Testis (tissue), 2 donors: ENCODE measurements at regions not wholly inside any gene's neighbourhood (a gene's known extent, or its start where the extent isn't known, plus 50 kb on each side); places are given as distances from the start of the nearest gene placed in this dataset.

Source experiments
- DNase-seq: peaks from one replicate; pipeline ENCODE4 v3.0.0-alpha.2; 2019
- H3K27ac ChIP-seq, 2 donors: fragments of 200-600 bp; sonication (generic); one replicate each; pipeline ENCODE4 v1.5.1; 2019
- H3K27me3 ChIP-seq: fragments of 200-600 bp; sonication (generic); one replicate; pipeline ENCODE4 v1.5.1; 2019
- H3K36me3 ChIP-seq: fragments of 200-600 bp; sonication (generic); one replicate; pipeline ENCODE4 v1.5.1; 2017; ENCODE audit warnings: low read depth; ENCODE audit errors: missing control alignments
- H3K4me1 ChIP-seq: fragments of 200-600 bp; sonication (generic); one replicate; pipeline ENCODE4 v1.5.1; 2019
- H3K4me3 ChIP-seq, 2 donors: fragments of 200-600 bp; sonication (generic); one replicate each; pipeline ENCODE4 v1.5.1; 2017 to 2019
- H3K9me3 ChIP-seq: fragments of 200-600 bp; sonication (generic); one replicate; pipeline ENCODE4 v1.5.1; 2017
- POLR2A ChIP-seq: fragments of 450-650 bp; IDR thresholded peaks from one replicate; pipeline ENCODE4 v1.6.1; 2017; ENCODE audit warnings: antibody characterized with exemption, mild to moderate bottlenecking, moderate library complexity
- WGBS, 2 donors: methylation state at CpG; one replicate each; pipeline ENCODE4 v1.1.5; 2018; 5-methylcytosine and 5-hydroxymethylcytosine counted together
- intact Hi-C: fragments of 100-400 bp; cut with DNase I; formaldehyde crosslinking; loops from one replicate; pipeline ENCODE4 v1.15.1; 2023; ENCODE audit warnings: low total_unique reads
- TF ChIP-seq, protein P1 (sequence below), 3 experiments: fragments of 450-650 bp in 2 of 3; fragments of 200-600 bp in 1 of 3; sonication (generic) in 1 of 3; IDR thresholded peaks; one replicate each; pipeline ENCODE4 v1.5.1; 2016 to 2019; ENCODE audit warnings: antibody characterized with exemption in 3 of 3, mild to moderate bottlenecking in 2 of 3, moderate library complexity in 1 of 3

DNA sequence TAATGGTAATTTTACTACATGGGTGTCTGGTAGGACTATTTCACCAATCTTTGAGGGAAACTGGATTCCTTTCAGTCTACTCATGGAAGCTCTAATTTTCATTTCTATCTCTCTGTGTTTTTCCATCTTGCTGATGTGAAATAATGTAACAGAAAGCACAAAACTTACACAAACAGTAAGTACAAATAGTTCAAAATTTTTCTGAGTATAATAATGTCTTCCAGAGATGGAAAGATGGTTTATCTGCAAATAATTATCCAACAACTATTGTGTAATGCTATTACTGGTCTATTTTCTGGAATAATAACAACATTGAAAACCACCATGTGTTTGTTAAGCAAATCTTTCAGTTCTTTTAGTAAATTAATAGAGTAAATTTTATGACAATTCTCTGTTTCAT, 565.8 kb upstream of the MGMT start:
- DNase-seq, result no peak
- no peaks in the 10 kb centered on the region for H3K36me3 ChIP-seq
- H3K4me3 ChIP-seq, result no peak overlapping the region
- H3K9me3 ChIP-seq, result no peaks in the 10 kb centered on the region
- intact Hi-C loops, result no loop called here
- H3K4me1 ChIP-seq, result peaks cover 18% of the 10 kb centered on the region
- TF ChIP-seq, protein P1, sequence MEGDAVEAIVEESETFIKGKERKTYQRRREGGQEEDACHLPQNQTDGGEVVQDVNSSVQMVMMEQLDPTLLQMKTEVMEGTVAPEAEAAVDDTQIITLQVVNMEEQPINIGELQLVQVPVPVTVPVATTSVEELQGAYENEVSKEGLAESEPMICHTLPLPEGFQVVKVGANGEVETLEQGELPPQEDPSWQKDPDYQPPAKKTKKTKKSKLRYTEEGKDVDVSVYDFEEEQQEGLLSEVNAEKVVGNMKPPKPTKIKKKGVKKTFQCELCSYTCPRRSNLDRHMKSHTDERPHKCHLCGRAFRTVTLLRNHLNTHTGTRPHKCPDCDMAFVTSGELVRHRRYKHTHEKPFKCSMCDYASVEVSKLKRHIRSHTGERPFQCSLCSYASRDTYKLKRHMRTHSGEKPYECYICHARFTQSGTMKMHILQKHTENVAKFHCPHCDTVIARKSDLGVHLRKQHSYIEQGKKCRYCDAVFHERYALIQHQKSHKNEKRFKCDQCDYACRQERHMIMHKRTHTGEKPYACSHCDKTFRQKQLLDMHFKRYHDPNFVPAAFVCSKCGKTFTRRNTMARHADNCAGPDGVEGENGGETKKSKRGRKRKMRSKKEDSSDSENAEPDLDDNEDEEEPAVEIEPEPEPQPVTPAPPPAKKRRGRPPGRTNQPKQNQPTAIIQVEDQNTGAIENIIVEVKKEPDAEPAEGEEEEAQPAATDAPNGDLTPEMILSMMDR (IDR thresholded peaks at IDR 0.05), result no peak
- TF ChIP-seq POLR2A, result no peak
- no peaks in the 10 kb centered on the region for H3K27me3 ChIP-seq
- H3K27ac ChIP-seq, result no peak overlapping the region

DNA sequence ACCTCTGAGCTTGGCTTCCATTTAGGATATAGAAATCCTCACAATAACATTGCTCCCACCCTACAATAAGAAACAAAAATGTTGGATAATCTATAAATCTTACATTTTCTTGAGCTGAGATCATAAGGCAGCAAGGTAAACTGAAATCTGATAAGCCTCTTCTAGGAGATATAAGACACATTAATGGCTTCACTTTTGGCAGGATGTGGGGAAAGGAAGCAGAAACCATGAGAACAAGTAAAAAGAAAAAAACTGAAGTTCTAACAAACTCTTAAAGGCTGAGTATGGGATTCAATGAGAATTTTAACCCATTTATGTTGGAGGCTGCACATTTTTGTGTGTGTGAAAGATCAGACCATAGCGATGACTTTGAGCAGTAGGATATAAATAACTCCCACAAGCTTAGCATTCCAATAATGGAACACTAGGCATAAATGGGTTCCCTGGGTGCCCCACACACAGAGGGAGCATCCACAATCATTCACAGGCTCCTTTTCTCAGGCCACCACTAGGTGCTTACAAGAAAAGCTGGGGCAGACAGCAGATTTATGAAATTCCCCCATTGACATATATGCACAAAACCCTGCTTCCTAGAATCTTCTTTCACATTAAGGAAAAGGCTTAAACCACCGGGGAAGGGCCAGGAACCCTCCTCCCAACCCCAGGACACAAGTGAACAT, 564.9 kb upstream of the MGMT start:
- H3K27ac ChIP-seq, result no peak overlapping the region
- H3K4me3 ChIP-seq, result no peak overlapping the region
- intact Hi-C loops, result no loop called here
- no peak for DNase-seq
- H3K4me1 ChIP-seq, result peaks cover 14% of the 10 kb centered on the region
- WGBS, 2 donors, result 90 to 91% methylated on average over 2 of the region's 2 CpGs
- no peaks in the 10 kb centered on the region for H3K27me3 ChIP-seq
- TF ChIP-seq, protein P1 (IDR thresholded peaks at IDR 0.05), result no peak
- no peak for TF ChIP-seq POLR2A
- no peaks in the 10 kb centered on the region for H3K36me3 ChIP-seq
- no peaks in the 10 kb centered on the region for H3K9me3 ChIP-seq

DNA sequence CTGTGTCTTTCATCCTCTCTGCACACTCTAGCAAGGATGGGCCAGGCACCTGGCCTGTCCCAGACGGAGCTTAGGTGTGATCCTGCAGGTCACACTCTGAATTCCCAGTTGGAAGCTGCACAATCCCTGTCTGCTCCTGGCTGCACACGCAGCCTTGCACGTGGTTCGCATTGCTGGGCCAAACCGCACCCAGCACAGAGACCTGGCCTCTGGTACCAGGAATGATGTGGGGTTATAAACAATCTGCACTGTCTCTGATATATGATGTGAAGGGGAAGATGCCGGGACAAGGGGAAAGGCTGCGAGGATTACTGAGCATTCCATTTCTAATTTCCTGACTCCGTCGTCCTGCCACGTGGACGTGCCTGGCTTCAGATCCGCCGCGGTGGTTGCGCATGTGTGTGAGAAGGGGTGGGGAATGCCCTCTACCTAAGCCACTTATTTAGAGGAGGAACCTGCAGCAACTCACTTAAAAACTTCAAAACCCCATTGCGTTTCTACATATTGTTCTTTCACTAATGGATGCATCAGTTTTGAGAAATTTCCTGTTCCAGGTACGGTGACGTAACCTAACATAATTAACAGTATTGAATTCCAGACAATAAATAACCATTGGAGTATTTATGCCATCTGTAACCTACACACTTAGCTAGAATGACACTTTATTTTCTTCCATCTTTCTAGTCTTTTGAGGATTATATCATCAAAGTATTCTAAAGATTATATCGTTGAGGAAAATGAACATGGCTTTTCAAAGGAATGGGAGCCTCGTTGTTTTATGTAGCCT, 559.7 kb upstream of the MGMT start:
- no peaks in the 10 kb centered on the region for H3K36me3 ChIP-seq
- H3K4me3 ChIP-seq, result no peak overlapping the region
- TF ChIP-seq POLR2A, result no peak
- TF ChIP-seq, protein P1 (IDR thresholded peaks at IDR 0.05), result no peak
- no peaks in the 10 kb centered on the region for H3K27me3 ChIP-seq
- no peaks in the 10 kb centered on the region for H3K9me3 ChIP-seq
- intact Hi-C loops, result no loop called here
- no peak for DNase-seq
- H3K27ac ChIP-seq, result no peak overlapping the region
- H3K4me1 ChIP-seq, result no peaks in the 10 kb centered on the region
- 88 to 89% methylated on average over 18 to 20 of the region's 20 CpGs for WGBS, 2 donors

DNA sequence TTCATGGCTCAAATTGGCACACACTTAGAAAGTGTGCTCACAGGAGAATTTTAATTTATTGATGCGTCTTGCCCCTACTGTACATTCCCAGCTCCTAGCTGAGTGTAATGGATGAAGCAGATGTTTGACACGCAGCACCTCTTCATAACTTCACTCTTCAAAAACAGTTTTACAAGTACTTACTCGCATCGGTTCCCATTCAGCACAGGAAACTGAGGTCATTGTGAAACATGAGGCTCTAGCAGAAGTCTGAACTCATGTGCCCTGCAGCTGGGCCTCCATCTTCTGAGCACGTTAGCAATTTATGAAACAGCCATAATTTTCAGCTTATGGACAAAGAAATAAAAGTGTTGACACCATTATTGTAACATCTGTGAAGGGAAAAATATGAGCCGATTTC, 558.9 kb upstream of the MGMT start:
- DNase-seq, result no peak

More for the DNA sequence above, 558.9 kb upstream of the MGMT start:
- 73 to 79% methylated on average over 6 of the region's 6 CpGs for WGBS, 2 donors
- TF ChIP-seq, protein P1 (IDR thresholded peaks at IDR 0.05), result no peak
- no peak for TF ChIP-seq POLR2A
- Histone ChIP-seq H3K4me1 (no peaks in the 10 kb centered on the region), H3K27me3 (no peaks in the 10 kb centered on the region), H3K36me3 (no peaks in the 10 kb centered on the region), H3K4me3 (no peak overlapping the region), H3K27ac (no peak overlapping the region), H3K9me3 (no peaks in the 10 kb centered on the region)
- intact Hi-C loops, result no loop called here
